ENCODE measurements at regions not wholly inside any gene's neighbourhood (a gene's known extent, or its start where the extent isn't known, plus 50 kb on each side); places are given as distances from the start of the nearest gene placed in this dataset.

- POLR2A ChIA-PET: no interaction called here
- H3K4me1 ChIP-seq (ENCODE audit: control insufficient read depth, insufficient read depth, low read length): no peaks in the 10 kb centered on the region
- H3K36me3 ChIP-seq (ENCODE audit: control insufficient read depth in 2 of 2, insufficient read depth in 1 of 2, low read length in 2 of 2): no peaks in the 10 kb centered on the region
- CTCF ChIA-PET: no interaction called here
- H3K27ac ChIP-seq (ENCODE audit: extremely low read depth, low read depth, low read length): no peak overlapping the region
- no peak overlapping the region for H3K4me3 ChIP-seq (ENCODE audit: low read depth, low read length)
- no peak for TF ChIP-seq ZBTB1 (tag by site-specific recombination; IDR thresholded peaks at IDR 0.05)
- no peak for TF ChIP-seq YY1 (tag by site-specific recombination; IDR thresholded peaks at IDR 0.05)
- TF ChIP-seq TCF7L2 (IDR thresholded peaks at IDR 0.05; ENCODE audit: borderline replicate concordance, low read depth, low read length): no peak
- no peak for TF ChIP-seq KLF10 (tag by site-specific recombination; IDR thresholded peaks at IDR 0.05)
- TF ChIP-seq ZNF626 (tag by site-specific recombination; IDR thresholded peaks at IDR 0.05): no peak
- TF ChIP-seq HOXC10 (CRISPR knock-in tag; IDR thresholded peaks at IDR 0.05): no peak
- TF ChIP-seq GLIS1 (tag by site-specific recombination; IDR thresholded peaks at IDR 0.05): no peak
- TF ChIP-seq ZNF785 (tag by site-specific recombination; IDR thresholded peaks at IDR 0.05): no peak
- no peak for TF ChIP-seq KLF8 (tag by site-specific recombination; IDR thresholded peaks at IDR 0.05)
- TF ChIP-seq ZFP37 (tag by site-specific recombination; IDR thresholded peaks at IDR 0.05): no peak
- TF ChIP-seq, protein P1, sequence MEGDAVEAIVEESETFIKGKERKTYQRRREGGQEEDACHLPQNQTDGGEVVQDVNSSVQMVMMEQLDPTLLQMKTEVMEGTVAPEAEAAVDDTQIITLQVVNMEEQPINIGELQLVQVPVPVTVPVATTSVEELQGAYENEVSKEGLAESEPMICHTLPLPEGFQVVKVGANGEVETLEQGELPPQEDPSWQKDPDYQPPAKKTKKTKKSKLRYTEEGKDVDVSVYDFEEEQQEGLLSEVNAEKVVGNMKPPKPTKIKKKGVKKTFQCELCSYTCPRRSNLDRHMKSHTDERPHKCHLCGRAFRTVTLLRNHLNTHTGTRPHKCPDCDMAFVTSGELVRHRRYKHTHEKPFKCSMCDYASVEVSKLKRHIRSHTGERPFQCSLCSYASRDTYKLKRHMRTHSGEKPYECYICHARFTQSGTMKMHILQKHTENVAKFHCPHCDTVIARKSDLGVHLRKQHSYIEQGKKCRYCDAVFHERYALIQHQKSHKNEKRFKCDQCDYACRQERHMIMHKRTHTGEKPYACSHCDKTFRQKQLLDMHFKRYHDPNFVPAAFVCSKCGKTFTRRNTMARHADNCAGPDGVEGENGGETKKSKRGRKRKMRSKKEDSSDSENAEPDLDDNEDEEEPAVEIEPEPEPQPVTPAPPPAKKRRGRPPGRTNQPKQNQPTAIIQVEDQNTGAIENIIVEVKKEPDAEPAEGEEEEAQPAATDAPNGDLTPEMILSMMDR (tag by site-specific recombination; IDR thresholded peaks at IDR 0.05): no peak
- no peak for TF ChIP-seq BCL11A (tag by site-specific recombination; IDR thresholded peaks at IDR 0.05; ENCODE audit: low read depth)
- TF ChIP-seq, protein P2, sequence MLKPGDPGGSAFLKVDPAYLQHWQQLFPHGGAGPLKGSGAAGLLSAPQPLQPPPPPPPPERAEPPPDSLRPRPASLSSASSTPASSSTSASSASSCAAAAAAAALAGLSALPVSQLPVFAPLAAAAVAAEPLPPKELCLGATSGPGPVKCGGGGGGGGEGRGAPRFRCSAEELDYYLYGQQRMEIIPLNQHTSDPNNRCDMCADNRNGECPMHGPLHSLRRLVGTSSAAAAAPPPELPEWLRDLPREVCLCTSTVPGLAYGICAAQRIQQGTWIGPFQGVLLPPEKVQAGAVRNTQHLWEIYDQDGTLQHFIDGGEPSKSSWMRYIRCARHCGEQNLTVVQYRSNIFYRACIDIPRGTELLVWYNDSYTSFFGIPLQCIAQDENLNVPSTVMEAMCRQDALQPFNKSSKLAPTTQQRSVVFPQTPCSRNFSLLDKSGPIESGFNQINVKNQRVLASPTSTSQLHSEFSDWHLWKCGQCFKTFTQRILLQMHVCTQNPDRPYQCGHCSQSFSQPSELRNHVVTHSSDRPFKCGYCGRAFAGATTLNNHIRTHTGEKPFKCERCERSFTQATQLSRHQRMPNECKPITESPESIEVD (tag by site-specific recombination; IDR thresholded peaks at IDR 0.05): no peak
- no peak for TF ChIP-seq ZNF530 (tag by site-specific recombination; IDR thresholded peaks at IDR 0.05; ENCODE audit: low read depth)
- TF ChIP-seq, protein P3, sequence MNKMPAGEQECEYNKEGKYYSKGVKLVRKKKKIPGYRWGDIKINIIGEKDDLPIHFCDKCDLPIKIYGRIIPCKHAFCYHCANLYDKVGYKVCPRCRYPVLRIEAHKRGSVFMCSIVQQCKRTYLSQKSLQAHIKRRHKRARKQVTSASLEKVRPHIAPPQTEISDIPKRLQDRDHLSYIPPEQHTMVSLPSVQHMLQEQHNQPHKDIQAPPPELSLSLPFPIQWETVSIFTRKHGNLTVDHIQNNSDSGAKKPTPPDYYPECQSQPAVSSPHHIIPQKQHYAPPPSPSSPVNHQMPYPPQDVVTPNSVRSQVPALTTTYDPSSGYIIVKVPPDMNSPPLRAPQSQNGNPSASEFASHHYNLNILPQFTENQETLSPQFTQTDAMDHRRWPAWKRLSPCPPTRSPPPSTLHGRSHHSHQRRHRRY (tag by site-specific recombination; IDR thresholded peaks at IDR 0.05): no peak
- H3K9me3 ChIP-seq (ENCODE audit: control insufficient read depth, insufficient read depth, low read depth, low read length): no peaks in the 10 kb centered on the region
Measured at GRCh38 chr4:13865871-13866669, 238.5 kb upstream of the BOD1L1 start.

DNA sequence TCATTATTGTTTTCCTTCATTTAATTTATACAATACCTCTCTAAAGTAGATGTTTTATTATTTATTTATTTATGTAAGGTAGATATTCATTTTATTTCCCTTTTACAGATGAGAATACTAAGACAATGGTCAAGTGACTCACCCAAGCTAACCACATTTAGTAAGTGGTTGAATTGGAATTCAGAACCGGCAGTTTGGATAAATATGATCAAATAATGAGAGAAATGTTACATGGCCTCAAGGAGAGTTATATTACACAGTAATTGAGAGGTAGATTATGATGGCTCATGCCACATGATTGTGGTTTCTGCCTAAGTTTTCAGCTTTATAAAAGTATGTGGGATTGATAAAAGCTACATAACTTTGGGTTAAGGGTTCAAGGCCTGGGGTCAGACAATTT, 239.4 kb upstream of the BOD1L1 start:
- Histone ChIP-seq H3K4me3 (ENCODE audit: low read depth, low read length) (no peak overlapping the region), H3K4me1 (ENCODE audit: control insufficient read depth, insufficient read depth, low read length) (no peaks in the 10 kb centered on the region), H3K27ac (ENCODE audit: extremely low read depth, low read depth, low read length) (no peak overlapping the region), H3K36me3 (ENCODE audit: control insufficient read depth in 2 of 2, insufficient read depth in 1 of 2, low read length in 2 of 2) (no peaks in the 10 kb centered on the region), H3K9me3 (ENCODE audit: control insufficient read depth, insufficient read depth, low read depth, low read length) (no peaks in the 10 kb centered on the region)
- POLR2A ChIA-PET: no interaction called here
- CTCF ChIA-PET: no interaction called here
- TF ChIP-seq, protein P4, sequence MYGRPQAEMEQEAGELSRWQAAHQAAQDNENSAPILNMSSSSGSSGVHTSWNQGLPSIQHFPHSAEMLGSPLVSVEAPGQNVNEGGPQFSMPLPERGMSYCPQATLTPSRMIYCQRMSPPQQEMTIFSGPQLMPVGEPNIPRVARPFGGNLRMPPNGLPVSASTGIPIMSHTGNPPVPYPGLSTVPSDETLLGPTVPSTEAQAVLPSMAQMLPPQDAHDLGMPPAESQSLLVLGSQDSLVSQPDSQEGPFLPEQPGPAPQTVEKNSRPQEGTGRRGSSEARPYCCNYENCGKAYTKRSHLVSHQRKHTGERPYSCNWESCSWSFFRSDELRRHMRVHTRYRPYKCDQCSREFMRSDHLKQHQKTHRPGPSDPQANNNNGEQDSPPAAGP (tag by site-specific recombination; IDR thresholded peaks at IDR 0.05): no peak
- TF ChIP-seq SETDB1 (IDR thresholded peaks at IDR 0.05; ENCODE audit: insufficient read length, low read length) (no peak), ZNF624 (tag by site-specific recombination; IDR thresholded peaks at IDR 0.05) (no peak), ZSCAN4 (tag by site-specific recombination; IDR thresholded peaks at IDR 0.05) (no peak), ZNF121 (tag by site-specific recombination; IDR thresholded peaks at IDR 0.05) (no peak), PRDM10 (tag by site-specific recombination; IDR thresholded peaks at IDR 0.05) (no peak), GLI4 (tag by site-specific recombination; IDR thresholded peaks at IDR 0.05) (no peak), IKZF3 (tag by site-specific recombination; IDR thresholded peaks at IDR 0.05) (no peak)

All from HEK293 (cell line).